Keratinocyte (primary cell): ENCODE measurements at regions not wholly inside any gene's neighbourhood (a gene's known extent, or its start where the extent isn't known, plus 50 kb on each side); places are given as distances from the start of the nearest gene placed in this dataset.

Source experiments
- DNase-seq: peaks from one replicate; pipeline ENCODE4 v3.0.0-alpha.2; 2011; ENCODE audit warnings: low read depth, missing footprints, low spot score
- FAIRE-seq: peaks from 2 replicates; lab custom pipeline; 2011; peaks lifted over from hg19 to GRCh38; lab: Jason Lieb, UNC
- H2AFZ ChIP-seq: 2 replicates; pipeline ENCODE4 v1.6.0; 2012; ENCODE audit warnings: low read length, control low read depth, inconsistent platforms; ENCODE audit not compliant: control insufficient read depth
- H3K27ac ChIP-seq: 2 replicates; pipeline ENCODE4 v1.5.1; 2011; ENCODE audit warnings: low read length; ENCODE audit not compliant: control insufficient read depth, insufficient read depth
- H3K27me3 ChIP-seq: 3 replicates; pipeline ENCODE4 v1.6.0; 2011; ENCODE audit warnings: low read length; ENCODE audit not compliant: control insufficient read depth, insufficient read depth; ENCODE audit errors: extremely low read depth
- H3K36me3 ChIP-seq, 2 experiments: 2 replicates in 1 of 2; 3 replicates in 1 of 2; pipeline ENCODE4 v1.5.1; 2011; ENCODE audit warnings: low read length in 2 of 2, mild to moderate bottlenecking in 1 of 2; ENCODE audit not compliant: control insufficient read depth in 2 of 2, insufficient read depth in 2 of 2; ENCODE audit errors: extremely low read depth in 1 of 2
- H3K4me1 ChIP-seq: 3 replicates; pipeline ENCODE4 v1.5.1; 2011; ENCODE audit warnings: low read length; ENCODE audit not compliant: control insufficient read depth, insufficient read depth; ENCODE audit errors: extremely low read depth
- H3K4me2 ChIP-seq: 3 replicates; pipeline ENCODE4 v1.6.0; 2011; ENCODE audit warnings: low read depth, low read length; ENCODE audit not compliant: control insufficient read depth, insufficient read depth; ENCODE audit errors: extremely low read depth
- H3K4me3 ChIP-seq, 3 experiments: fragments of 200-600 bp in 1 of 3; sonication (generic) in 1 of 3; 2 replicates in 2 of 3; 3 replicates in 1 of 3; pipeline ENCODE4 v1.5.1; 2011 to 2016; ENCODE audit warnings: low read length in 3 of 3, mild to moderate bottlenecking in 3 of 3, control low read depth in 2 of 3, inconsistent platforms in 1 of 3, low read depth in 1 of 3, mixed read lengths in 1 of 3, mixed run types in 1 of 3, moderate library complexity in 1 of 3; ENCODE audit not compliant: control insufficient read depth in 2 of 3, insufficient read depth in 2 of 3; ENCODE audit errors: extremely low read depth in 1 of 3
- H3K79me2 ChIP-seq: 2 replicates; pipeline ENCODE4 v1.6.0; 2012; ENCODE audit warnings: low read length; ENCODE audit not compliant: control insufficient read depth, insufficient read depth
- H3K9ac ChIP-seq: 3 replicates; pipeline ENCODE4 v1.6.0; 2011; ENCODE audit warnings: low read length; ENCODE audit not compliant: control insufficient read depth, insufficient read depth; ENCODE audit errors: extremely low read depth
- H3K9me1 ChIP-seq: 3 replicates; pipeline ENCODE4 v1.6.0; 2011; ENCODE audit warnings: low read length; ENCODE audit not compliant: control insufficient read depth, insufficient read depth; ENCODE audit errors: extremely low read depth
- H3K9me3 ChIP-seq: 2 replicates; pipeline ENCODE4 v1.5.1; 2012; ENCODE audit warnings: low read depth, low read length; ENCODE audit not compliant: control insufficient read depth
- H4K20me1 ChIP-seq: 3 replicates; pipeline ENCODE4 v1.6.0; 2011; ENCODE audit warnings: low read length; ENCODE audit not compliant: control insufficient read depth, insufficient read depth; ENCODE audit errors: extremely low read depth
- CTCF ChIP-seq, 3 experiments: IDR thresholded peaks in 1 of 3; conservative IDR thresholded peaks in 1 of 3; optimal IDR thresholded peaks in 1 of 3; 2 replicates in 2 of 3; 3 replicates in 1 of 3; pipeline versions ENCODE3 to v1.5.1; 2011; ENCODE audit warnings: low read length in 3 of 3, mild to moderate bottlenecking in 3 of 3, moderate library complexity in 2 of 3, control low read depth in 1 of 3, inconsistent platforms in 1 of 3; ENCODE audit not compliant: insufficient read depth in 2 of 3; ENCODE audit errors: extremely low read depth in 1 of 3
- EZH2 ChIP-seq: IDR thresholded peaks from one replicate; pipeline ENCODE4 v1.6.1; 2012; ENCODE audit warnings: inconsistent platforms, mild to moderate bottlenecking, low read length, moderate library complexity
- dilution Hi-C: fragments of 300-500 bp; cut with MboI; formaldehyde crosslinking; loops from one replicate; pipeline ENCODE4 v1.7.0; 2020; ENCODE audit warnings: low sequenced_read_pairs; ENCODE audit not compliant: extremely low pct_ligation_motif_present

GRCh38 chr12:33187409-33187808 lies 252.2 kb downstream of the SYT10 start:
- TF ChIP-seq CTCF (optimal IDR thresholded peaks at IDR 0.05 in 1 of 3, IDR thresholded peaks at IDR 0.05 in 1 of 3, conservative IDR thresholded peaks at IDR 0.05 in 1 of 3; ENCODE audit: extremely low read depth in 1 of 3, insufficient read depth in 2 of 3, low read length in 3 of 3), result no peak
- no peak overlapping the region for H3K4me2 ChIP-seq
- no peak overlapping the region for H3K9ac ChIP-seq
- no peaks in the 10 kb centered on the region for H3K36me3 ChIP-seq
- H3K79me2 ChIP-seq, result no peaks in the 10 kb centered on the region
- no peaks in the 10 kb centered on the region for H3K4me1 ChIP-seq
- no peaks in the 10 kb centered on the region for H3K9me1 ChIP-seq
- H3K27ac ChIP-seq, result no peak overlapping the region
- H2AFZ ChIP-seq, result no peak overlapping the region
- FAIRE-seq (no peak), DNase-seq (no peak)
- no peak overlapping the region for H3K4me3 ChIP-seq
- H4K20me1 ChIP-seq, result no peaks in the 10 kb centered on the region
- no peaks in the 10 kb centered on the region for H3K9me3 ChIP-seq
- dilution Hi-C loops, result no loop called here
- H3K27me3 ChIP-seq, result no peaks in the 10 kb centered on the region

- Histone ChIP-seq H2AFZ (no peak overlapping the region), H3K27me3 (no peaks in the 10 kb centered on the region), H3K9me3 (no peaks in the 10 kb centered on the region), H3K79me2 (no peaks in the 10 kb centered on the region), H3K9me1 (no peaks in the 10 kb centered on the region), H3K9ac (no peak overlapping the region), H3K36me3 (no peaks in the 10 kb centered on the region), H3K4me3 (no peak overlapping the region), H4K20me1 (no peaks in the 10 kb centered on the region), H3K27ac (no peak overlapping the region), H3K4me2 (no peak overlapping the region), H3K4me1 (no peaks in the 10 kb centered on the region)
- no peak for TF ChIP-seq EZH2
- no peak for TF ChIP-seq CTCF (optimal IDR thresholded peaks at IDR 0.05 in 1 of 3, IDR thresholded peaks at IDR 0.05 in 1 of 3, conservative IDR thresholded peaks at IDR 0.05 in 1 of 3; ENCODE audit: extremely low read depth in 1 of 3, insufficient read depth in 2 of 3, low read length in 3 of 3)
- FAIRE-seq (no peak), DNase-seq (no peak)
- dilution Hi-C loops, result no loop called here
These were observed 255.5 kb downstream of the SYT10 start for GRCh38 chr12:33184161-33184560.
